ENCODE measurements at regions not wholly inside any gene's neighbourhood (a gene's known extent, or its start where the extent isn't known, plus 50 kb on each side); places are given as distances from the start of the nearest gene placed in this dataset.
"Not testable (repeated sequence)": the region's sequence is repeated elsewhere in the genome, so short reads cannot be mapped to it uniquely, and the experiment has no call there.

GRCh38 chrX:130555341-130555740 is 153.6 kb downstream of the RBMX2 start:
- no peak for DNase-seq

GRCh38 chrX:130555757-130556156 is 154.0 kb downstream of the RBMX2 start:
- DNase-seq = no peak

GRCh38 chrX:130556951-130557350 is 155.2 kb downstream of the RBMX2 start:
- no peak for DNase-seq

- no peak for DNase-seq
These were observed 158.8 kb downstream of the RBMX2 start for GRCh38 chrX:130560544-130560943.

GRCh38 chrX:130561930-130562329 is 160.1 kb downstream of the RBMX2 start:
- no peak for DNase-seq

- peak; percentile 14 for DNase-seq
These were observed 161.7 kb downstream of the RBMX2 start for GRCh38 chrX:130563476-130563875.

- DNase-seq = no peak
These were observed 164.4 kb downstream of the RBMX2 start for GRCh38 chrX:130566028-130566683.

GRCh38 chrX:130573030-130573429 is 171.2 kb downstream of the RBMX2 start:
- not testable (repeated sequence) for DNase-seq

All from kidney glomerular epithelial cell (primary cell).